GM12873 (cell line): ENCODE measurements at regions not wholly inside any gene's neighbourhood (a gene's known extent, or its start where the extent isn't known, plus 50 kb on each side); places are given as distances from the start of the nearest gene placed in this dataset.

Source experiments
- CTCF ChIP-seq: IDR thresholded peaks from 2 replicates; pipeline ENCODE4 v1.5.1; 2012; ENCODE audit warnings: low read depth, mild to moderate bottlenecking, moderate library complexity, low read length, control low read depth; ENCODE audit not compliant: insufficient read depth; ENCODE audit errors: missing control alignments

- TF ChIP-seq CTCF = no peak
Measured at GRCh38 chr11:13135385-13136271, 126.5 kb downstream of the RASSF10 start.

- TF ChIP-seq CTCF = no peak
Measured at GRCh38 chr11:13136272-13136596, 127.1 kb downstream of the RASSF10 start.

GRCh38 chr11:13137844-13138301, 128.8 kb downstream of the RASSF10 start:
- TF ChIP-seq CTCF = no peak

- no peak for TF ChIP-seq CTCF
Measured at GRCh38 chr11:13140028-13140870, 131.1 kb downstream of the RASSF10 start.

GRCh38 chr11:13140873-13141655, 131.9 kb downstream of the RASSF10 start:
- no peak for TF ChIP-seq CTCF

GRCh38 chr11:13141731-13142709, 132.9 kb downstream of the RASSF10 start:
- TF ChIP-seq CTCF = no peak
